ENCODE measurements at regions not wholly inside any gene's neighbourhood (a gene's known extent, or its start where the extent isn't known, plus 50 kb on each side); places are given as distances from the start of the nearest gene placed in this dataset.
"Not testable (repeated sequence)": the region's sequence is repeated elsewhere in the genome, so short reads cannot be mapped to it uniquely, and the experiment has no call there.

GRCh38 chrX:40855411-40855810, 120.1 kb upstream of the MED14 start (continued):
- TF ChIP-seq ZNF701 (tag by site-specific recombination; IDR thresholded peaks at IDR 0.05): no peak
- no peak for TF ChIP-seq ZNF133 (tag by site-specific recombination; IDR thresholded peaks at IDR 0.05)
- peak; percentile 87 for TF ChIP-seq TSHZ1 (tag by site-specific recombination; IDR thresholded peaks at IDR 0.05; ENCODE audit: borderline replicate concordance)
- no peak for TF ChIP-seq EGR2 (tag by site-specific recombination; IDR thresholded peaks at IDR 0.05; ENCODE audit: low read depth)
- peak; percentile 21; the same call in 1 of the 2 replicates for TF ChIP-seq ZBTB17 (tag by site-specific recombination; IDR thresholded peaks at IDR 0.05)
- no peak for TF ChIP-seq ZNF202 (tag by site-specific recombination; IDR thresholded peaks at IDR 0.05; ENCODE audit: borderline replicate concordance)
- TF ChIP-seq PRDM1 (tag by site-specific recombination; IDR thresholded peaks at IDR 0.05): no peak
- TF ChIP-seq ZNF558 (tag by site-specific recombination; IDR thresholded peaks at IDR 0.05): no peak
- no peak for TF ChIP-seq ZNF585B (tag by site-specific recombination; IDR thresholded peaks at IDR 0.05)
- TF ChIP-seq ZNF280C (tag by site-specific recombination; IDR thresholded peaks at IDR 0.05): no peak
- no peak for TF ChIP-seq ZNF214 (tag by site-specific recombination; IDR thresholded peaks at IDR 0.05; ENCODE audit: borderline replicate concordance)
- TF ChIP-seq ZIC2 (tag by site-specific recombination; IDR thresholded peaks at IDR 0.05): no peak
- TF ChIP-seq ZNF146 (tag by site-specific recombination; IDR thresholded peaks at IDR 0.05): no peak
- no peak for TF ChIP-seq SCRT2 (tag by site-specific recombination; IDR thresholded peaks at IDR 0.05)
- no peak for TF ChIP-seq ZNF2 (tag by site-specific recombination; IDR thresholded peaks at IDR 0.05)
- no peak for TF ChIP-seq ZSCAN16 (tag by site-specific recombination; IDR thresholded peaks at IDR 0.05)
- 0 out of 2 replicates have a peak, but pooled peaks have one; percentile 23 for TF ChIP-seq ZBTB44 (tag by site-specific recombination; IDR thresholded peaks at IDR 0.05)
- peak; percentile 13; the same call in 1 of the 2 replicates for TF ChIP-seq ZSCAN30 (tag by site-specific recombination; IDR thresholded peaks at IDR 0.05)

GRCh38 chrX:40855932-40856515, 120.7 kb upstream of the MED14 start:
- ChIA-PET CTCF (interaction anchor here (1.0 to 1.5 kb wide), 3 partner anchors 11 to 22 kb away, joined by 3 to 4 read pairs (median 3); no protein-coding TSS in a partner anchor), POLR2A (interaction anchor here (0.8 kb wide), 1 partner anchor 230 kb away, joined by 3 read pairs; no protein-coding TSS in a partner anchor)
- H3K4me1 ChIP-seq (ENCODE audit: control insufficient read depth, insufficient read depth, low read length): peaks cover 13% of the 10 kb centered on the region
- H3K4me3 ChIP-seq (ENCODE audit: low read depth, low read length): no peak overlapping the region
- no peaks in the 10 kb centered on the region for H3K9me3 ChIP-seq (ENCODE audit: control insufficient read depth, insufficient read depth, low read depth, low read length)
- TF ChIP-seq ZNF280C (tag by site-specific recombination; IDR thresholded peaks at IDR 0.05): no peak
- peak; percentile 100 for TF ChIP-seq ZNF549 (tag by site-specific recombination; IDR thresholded peaks at IDR 0.05)
- TF ChIP-seq ZNF155 (tag by site-specific recombination; IDR thresholded peaks at IDR 0.05): no peak
- H3K36me3 ChIP-seq (ENCODE audit: control insufficient read depth in 2 of 2, insufficient read depth in 1 of 2, low read length in 2 of 2): no peaks in the 10 kb centered on the region
- peak overlapping the region; percentile 35; the same call in 1 of the 2 replicates for H3K27ac ChIP-seq (ENCODE audit: extremely low read depth, low read depth, low read length)

- CTCF ChIA-PET: interaction anchor here (0.6 kb wide), 1 partner anchor 68 kb away, joined by 3 read pairs; no protein-coding TSS in a partner anchor
These were observed 126.7 kb upstream of the MED14 start for GRCh38 chrX:40861952-40862554.

More at GRCh38 chrX:40861952-40862554, 126.7 kb upstream of the MED14 start:
- POLR2A ChIA-PET; H3K4me3 ChIP-seq (ENCODE audit: low read depth, low read length); H3K4me1 ChIP-seq (ENCODE audit: control insufficient read depth, insufficient read depth, low read length); H3K36me3 ChIP-seq (ENCODE audit: control insufficient read depth in 2 of 2, insufficient read depth in 1 of 2, low read length in 2 of 2); H3K9me3 ChIP-seq (ENCODE audit: control insufficient read depth, insufficient read depth, low read depth, low read length); H3K27ac ChIP-seq (ENCODE audit: extremely low read depth, low read depth, low read length): not testable (repeated sequence)

Data from HEK293 (cell line).